NCI-H2227 (cell line): ENCODE measurements at regions not wholly inside any gene's neighbourhood (a gene's known extent, or its start where the extent isn't known, plus 50 kb on each side); places are given as distances from the start of the nearest gene placed in this dataset.
"Not testable (repeated sequence)": the region's sequence is repeated elsewhere in the genome, so short reads cannot be mapped to it uniquely, and the experiment has no call there.

ENCODE experiments used
- DNase-seq: peaks from one replicate; lab custom pipeline; 2025; ENCODE audit not compliant: unreplicated experiment; lab: John Stamatoyannopoulos, UW

DNA sequence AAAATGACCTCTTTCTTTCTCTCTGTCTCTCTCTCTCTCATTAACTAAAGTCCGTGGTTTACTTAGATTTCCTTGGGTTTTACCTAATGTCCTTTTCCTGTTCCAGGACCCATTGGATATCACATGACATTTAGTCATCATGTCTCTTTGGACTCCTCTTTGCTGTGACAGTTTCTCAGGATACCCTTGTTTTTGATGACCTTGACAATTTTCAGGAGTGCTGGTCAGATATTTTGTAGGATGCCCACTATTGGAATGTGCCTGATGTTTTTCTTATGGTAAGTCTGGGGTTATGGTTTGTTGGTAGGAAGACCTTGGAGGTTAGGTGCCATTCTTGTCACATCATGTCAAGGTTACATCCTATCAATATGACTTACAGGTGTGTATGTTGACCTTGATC lies 199.2 kb upstream of the HTR1E start:
- no peak for DNase-seq

DNA sequence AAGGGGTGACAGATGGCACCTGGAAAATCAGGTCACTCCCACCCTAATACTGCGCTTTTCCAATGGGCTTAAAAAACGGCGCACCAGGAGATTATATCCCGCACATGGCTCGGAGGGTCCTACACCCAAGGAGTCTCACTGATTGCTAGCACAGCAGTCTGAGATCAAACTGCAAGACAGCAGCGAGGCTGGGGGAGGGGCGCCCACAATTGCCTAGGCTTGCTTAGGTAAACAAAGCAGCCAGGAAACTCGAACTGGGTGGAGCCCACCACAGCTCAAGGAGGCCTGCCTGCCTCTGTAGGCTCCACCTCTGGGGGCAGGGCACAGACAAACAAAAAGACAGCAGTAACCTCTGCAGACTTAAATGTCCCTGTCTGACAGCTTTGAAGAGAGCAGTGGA lies 205.7 kb upstream of the HTR1E start:
- DNase-seq, result not testable (repeated sequence)

DNA sequence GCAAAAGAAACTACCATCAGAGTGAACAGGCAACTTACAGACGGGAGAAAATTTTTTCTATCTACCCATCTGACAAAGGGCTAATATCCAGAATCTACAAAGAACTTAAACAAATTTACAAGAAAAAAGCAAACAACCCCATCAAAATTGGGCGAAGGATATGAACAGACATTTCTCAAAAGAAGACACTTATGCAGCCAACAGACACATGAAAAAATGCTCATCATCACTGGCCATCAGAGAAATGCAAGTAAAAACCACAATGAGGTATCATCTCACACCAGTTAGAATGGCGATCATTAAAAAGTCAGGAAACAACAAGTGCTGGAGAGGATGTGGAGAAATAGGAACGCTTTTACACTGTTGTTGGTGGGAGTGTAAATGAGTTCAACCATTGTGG lies 206.6 kb upstream of the HTR1E start:
- DNase-seq, result not testable (repeated sequence)

DNA sequence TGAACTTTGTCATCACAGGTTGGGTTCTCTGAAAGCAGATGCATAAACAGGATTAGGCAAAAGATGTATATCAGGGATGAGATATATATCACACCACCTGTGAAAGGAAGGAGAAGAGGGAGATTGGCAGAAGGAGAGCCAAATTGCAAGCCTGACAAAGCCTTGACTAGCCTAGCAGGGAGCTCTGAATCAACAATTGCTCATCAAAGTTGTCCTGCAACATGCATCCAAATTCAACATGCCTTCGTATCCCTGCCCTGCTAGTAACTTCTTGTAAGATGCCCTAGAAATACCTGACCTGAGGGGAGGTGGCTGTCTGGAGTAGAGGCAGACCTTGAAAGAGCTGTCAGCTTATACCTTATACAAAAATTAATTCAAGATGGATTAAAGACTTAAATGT lies 207.1 kb upstream of the HTR1E start:
- DNase-seq, result no peak

DNA sequence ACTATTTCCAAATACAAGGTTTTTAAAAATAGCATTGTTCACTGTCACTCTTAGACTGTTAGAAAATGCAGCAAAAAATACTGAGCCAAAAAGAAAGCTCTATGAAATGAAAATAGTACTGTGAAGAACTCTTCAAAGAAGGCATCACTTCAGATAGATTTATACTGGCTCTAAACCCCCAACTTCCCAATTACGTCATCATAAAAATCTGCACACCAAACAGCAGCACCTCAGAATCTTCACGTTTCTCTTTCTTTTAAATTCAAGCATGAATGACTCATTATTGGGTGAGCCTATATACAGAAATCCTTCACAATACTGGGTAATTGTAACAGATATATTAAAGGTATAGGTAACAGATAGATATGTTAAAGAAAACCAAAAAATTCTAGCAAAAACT lies 208.4 kb upstream of the HTR1E start:
- DNase-seq, result no peak

DNA sequence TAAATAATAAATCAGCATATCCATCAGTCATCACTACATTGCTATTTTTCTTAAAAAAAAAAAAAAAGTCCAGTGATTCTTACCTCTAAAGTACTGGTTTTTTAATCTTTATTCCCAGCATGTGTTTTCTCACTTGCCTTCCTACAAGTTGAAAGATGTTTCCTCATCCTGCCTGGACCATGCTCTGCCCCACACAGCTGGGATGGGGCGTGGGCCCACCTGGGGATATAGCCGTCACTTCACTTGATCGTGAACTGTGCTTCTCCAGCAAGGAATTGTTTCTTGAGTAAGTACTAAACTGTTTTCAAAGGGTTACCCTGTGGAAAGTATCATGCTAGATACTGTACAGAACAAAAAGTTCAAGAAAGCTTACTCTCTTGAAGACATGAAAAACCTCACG lies 212.6 kb upstream of the HTR1E start:
- DNase-seq, result no peak

DNA sequence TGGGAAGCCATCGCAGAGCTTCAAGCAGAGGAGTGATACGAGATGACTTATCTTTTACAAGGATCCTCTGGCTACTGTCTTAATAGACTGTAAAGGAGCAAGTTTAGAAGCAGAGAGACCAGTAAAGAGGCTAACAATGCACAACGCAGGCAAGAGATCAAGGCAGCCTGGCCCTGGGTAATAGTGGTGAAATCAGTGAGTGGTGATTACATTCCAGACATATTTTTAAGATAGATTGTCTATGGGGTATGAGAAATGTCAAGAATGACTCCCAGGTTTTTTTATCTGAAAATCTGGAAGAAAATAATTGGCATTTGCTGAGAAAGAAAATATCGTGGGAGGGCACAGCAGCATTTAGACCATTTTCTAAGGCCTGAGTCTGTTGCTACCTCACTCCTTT lies 213.6 kb upstream of the HTR1E start:
- DNase-seq, result no peak

DNA sequence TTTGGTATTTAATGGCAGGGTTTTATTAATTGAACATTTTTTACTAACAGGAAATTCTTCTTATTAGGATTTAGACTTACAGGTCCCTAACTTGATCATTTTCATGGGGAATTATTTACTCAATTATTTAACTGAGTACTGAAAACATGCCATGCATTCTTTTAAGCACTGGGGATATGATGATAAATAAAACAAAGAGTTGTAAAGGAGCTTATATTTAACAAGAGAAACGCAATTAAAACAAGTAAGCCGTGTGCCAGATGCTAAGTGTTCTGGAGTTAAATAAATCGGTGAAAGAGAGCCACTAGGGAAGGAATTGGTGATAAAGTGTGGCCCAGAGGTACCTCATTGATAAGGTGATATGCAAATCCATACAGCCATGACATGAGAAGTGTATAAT lies 214.2 kb upstream of the HTR1E start:
- no peak for DNase-seq

DNA sequence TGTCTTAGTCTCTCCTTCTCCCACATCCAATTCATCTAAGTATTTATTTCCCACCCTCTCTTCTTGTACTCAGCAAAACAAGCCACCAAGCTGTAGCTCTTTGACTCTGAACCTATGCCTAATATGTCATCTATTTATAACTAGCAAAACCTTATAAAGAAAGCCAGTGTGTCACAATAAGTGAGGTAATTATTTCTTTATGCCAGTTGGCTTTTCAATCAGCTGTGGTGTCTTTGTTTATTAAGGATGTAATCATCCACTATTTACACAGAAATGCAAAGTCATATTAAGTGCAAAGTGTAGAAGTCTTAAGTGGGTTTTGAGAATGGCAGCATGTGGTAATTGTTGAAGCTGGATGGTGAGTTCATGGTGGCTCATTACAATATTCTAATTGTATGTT lies 215.2 kb upstream of the HTR1E start:
- no peak for DNase-seq

DNA sequence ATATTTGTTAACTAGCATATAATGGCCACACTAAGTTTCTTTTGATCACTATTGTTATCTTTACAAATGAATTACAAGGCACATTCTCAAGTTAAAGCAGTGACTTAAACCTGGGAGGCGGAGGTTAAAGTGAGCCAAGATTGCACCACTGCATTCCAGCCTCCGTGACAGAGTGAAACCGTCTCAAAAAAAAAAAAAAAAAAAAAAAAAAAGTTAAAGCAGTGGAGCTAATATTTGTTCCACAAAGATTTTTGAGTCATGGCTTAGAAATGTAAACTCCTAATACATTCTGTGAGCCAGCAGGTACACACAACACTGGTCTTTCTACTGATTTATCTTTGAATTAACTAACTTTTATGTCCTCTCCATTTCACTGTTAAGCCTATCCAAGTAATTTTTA lies 221.7 kb upstream of the HTR1E start:
- DNase-seq, result no peak

DNA sequence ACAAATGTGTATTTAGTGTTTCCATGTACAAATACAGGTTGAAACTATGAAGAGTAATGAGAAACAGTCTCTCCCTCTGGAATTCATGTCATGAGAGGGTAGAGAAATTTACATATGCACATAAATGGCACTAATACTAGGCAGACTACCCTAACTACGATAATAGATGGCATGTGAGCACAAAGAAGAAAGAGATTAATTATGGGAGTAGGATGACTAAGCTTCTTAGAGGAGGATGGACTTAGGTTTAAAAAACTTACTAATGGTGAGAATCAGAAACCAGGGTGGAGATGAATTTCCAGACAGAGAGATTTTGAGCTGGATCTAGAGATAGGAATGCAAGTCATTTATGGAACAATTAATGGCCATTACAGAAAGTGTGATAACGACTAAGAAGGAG lies 225.3 kb upstream of the HTR1E start:
- no peak for DNase-seq

DNA sequence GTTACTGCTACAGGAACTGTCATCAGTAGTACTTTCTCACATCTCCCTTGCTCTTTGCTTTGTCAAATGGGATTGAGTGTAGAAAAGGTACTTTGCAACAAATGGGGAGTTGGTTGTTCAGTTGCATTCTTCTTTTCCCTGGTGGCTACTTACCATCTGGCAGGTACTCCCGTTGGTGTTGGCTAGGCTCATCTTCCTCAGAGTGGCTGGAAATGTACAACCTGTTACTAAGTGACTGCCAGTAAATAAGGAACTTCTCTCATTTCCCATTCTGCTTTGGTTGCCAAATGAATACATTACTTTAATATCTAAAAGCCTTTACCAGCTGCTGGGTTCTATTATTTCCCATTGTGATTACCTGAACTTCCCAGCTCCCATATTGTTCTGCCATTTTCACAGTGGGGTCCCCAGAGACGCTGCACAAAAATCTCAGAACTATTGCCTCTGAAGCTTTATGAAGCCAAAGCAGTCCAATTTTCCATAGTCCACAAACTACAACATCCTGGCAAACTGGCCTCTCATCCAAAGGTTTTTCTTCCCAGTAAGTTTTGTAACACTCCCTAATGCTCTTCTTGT lies 229.7 kb upstream of the HTR1E start:
- no peak for DNase-seq

DNA sequence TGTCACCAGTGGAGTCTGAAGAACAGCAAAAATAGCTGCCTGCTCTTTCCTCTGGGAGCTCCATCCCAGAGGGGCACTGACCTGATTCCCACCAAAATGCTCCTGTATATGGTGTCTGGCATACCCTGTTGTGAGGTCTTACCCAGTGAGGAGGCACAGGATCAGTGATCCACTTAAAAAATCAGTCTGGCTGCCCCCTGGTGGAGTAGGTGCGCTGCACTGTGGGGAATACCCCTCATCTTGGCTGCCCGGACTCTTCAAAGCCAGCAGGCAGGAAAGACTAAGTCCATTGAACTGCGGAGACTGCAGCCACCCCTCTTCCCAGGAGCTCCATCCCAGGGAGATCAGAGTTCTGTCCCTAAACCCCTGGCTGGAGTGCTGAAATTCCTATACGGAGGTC lies 230.9 kb upstream of the HTR1E start:
- DNase-seq, result no peak

DNA sequence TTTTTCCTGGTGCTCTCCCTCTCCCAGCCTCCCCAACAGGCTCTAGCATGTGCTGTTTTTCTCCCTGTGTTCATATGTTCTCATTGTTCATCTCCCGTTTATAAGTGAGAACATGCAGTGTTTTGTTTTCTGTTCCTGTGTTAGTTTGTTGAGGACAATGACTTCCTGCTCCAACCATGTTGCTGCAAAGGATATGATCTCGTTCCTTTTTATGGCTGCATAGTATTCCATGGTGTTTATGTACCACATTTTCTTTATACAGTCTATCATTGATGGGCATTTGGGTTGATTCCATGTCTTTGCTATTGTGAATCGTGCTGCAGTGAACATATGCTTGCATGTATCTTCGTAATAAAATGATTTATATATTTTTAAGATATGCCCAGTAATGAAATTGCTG lies 236.1 kb upstream of the HTR1E start:
- not testable (repeated sequence) for DNase-seq

DNA sequence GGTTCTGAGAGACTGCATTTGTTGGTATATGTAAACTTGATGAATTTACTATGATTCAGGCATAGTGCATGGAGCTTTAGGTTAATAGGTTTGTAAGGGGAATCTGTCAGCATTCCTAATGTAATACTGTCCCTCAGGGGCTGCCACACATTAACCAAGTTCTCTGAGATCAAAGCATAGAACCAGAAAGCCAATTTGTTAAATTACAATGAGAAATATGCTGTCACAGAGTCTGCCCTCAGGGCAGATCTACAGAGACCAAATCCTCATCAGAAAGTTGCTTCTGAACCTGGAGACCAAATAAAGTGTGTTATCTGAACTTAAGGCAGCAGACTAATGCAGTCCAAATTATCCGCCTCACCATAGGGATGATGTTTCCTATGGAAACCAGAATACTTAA lies 250.8 kb upstream of the HTR1E start:
- DNase-seq, result no peak

DNA sequence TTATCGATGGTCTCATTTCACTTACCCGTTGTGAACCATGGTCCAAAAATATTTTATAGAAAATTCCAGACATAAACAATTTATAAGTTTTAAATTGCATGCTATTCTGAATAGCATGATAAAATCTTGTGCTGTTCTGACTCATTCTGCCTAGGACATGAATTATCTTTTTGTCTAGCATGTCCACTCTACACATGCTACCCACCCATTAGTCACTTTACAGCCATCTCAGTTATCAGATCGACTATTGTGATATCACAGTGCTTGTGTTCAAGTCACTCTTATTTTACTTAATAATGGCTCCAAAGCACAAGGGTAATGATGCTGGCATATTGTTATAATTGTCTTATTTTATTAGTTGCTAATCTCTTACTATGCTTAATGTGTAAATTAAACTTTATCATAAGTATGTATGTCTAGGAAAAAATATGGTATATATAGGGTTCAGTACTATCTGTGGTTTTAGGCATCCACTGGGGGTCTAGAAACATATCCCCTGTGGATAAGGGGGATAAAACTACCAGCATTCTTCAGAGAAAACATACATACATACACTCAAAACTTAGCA lies 252.0 kb upstream of the HTR1E start:
- DNase-seq, result no peak

DNA sequence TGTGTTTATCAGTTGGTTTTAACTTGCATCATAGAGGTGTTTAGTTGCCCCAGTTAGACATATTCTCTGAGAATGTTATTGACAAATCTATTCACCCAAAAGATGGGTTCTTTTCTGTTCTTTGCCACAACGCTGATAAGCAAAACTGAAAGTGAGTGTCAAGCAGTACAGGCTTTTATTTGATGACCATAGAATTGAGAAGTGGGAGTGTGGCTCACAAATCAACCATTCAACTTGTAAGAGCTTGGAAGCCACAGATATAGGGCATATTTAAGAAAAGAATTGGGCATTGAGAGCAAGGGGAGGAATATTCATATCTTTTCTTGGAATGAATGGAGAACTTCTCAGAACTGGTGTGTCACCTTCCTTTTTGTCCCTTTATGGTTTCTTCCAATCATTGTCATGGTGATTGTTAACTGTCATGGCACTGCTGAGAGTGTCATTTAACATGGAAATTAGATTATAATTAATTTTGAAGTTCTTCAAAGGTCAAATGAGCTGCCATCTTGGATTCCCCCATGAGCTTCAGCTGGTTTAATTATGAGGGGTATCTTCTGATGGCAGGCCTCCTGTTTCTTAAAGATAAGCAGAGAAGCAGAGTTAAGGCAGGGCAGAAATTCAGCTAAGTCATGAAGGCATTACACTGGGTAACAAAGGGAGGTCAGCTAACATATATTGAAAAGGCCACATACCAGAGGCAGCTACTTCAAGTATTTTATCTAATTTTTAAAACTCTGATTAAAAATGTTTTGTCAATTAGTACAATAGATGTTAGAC lies 254.0 kb upstream of the HTR1E start:
- DNase-seq, result no peak

DNA sequence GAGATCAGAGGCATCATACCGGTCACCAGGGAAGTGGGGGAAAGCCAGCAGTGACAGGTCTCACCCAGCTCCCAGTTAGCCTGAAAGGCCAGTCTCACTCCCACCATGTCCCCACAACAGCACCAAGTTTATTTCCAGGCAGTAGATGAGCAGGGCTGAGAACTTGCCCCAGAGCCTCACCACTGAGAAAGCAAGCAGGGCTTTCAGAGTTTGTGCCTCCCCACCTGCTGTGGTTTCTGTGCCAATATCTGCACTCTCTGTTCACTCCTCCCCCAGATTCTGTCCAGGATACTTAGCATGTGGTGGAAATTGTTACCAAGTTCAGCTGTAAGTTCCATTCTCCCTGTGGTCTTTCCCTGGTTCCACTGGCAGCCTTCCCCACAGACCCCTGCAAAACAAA lies 255.0 kb upstream of the HTR1E start:
- no peak for DNase-seq

DNA sequence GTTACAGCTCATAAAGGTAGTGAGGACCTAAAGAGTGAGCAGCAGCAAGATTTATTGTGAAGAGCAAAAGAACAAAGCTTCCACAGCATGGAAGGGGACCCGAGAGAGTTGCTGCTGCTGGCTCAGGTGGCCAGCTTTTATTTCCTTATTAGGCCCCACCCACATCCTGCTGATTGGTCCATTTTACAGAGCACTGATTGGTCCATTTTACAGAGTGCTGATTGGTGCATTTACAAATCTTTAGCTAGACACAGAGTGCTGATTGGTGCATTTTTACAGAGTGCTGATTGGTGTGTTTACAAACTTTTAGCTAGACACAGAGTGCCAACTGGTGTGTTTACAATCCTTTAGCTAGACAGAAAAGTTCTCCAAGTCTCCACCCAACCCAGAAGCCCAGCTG lies 256.2 kb upstream of the HTR1E start:
- DNase-seq, result not testable (repeated sequence)

DNA sequence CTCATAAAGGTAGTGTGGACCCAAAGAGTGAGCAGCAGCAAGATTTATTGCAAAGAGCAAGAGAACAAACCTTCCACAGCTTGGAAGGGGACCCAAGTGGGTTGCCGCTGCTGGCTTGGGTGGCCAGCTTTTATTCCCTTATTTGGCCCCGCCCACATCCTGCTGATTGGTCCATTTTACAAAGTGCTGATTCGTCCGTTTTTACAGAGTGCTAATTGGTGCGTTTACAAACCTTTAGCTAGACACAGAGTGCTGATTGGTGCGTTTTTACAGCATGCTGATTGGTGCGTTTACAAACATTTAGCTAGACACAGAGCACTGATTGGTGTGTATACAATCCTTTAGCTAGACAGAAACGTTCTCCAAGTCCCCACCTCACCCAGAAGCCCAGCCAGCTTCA lies 265.2 kb upstream of the HTR1E start:
- DNase-seq, result not testable (repeated sequence)

DNA sequence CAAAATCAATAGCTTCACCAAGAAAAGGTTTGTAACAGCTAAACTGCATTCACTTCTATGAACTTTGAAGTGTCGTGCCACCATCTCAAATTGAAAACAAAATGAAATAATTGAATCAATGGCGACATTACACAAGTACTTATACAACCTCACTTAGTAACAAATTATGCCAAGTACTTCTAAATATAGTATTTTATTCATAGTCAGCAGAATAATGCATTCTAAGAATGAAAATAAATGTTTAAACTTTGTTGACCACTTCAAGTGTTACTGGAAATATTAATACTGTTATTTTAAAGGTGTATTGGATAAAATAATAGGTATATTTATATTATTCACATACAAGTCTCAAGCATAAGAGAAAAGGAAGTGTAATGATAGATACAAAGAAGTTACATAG lies 280.1 kb upstream of the HTR1E start:
- no peak for DNase-seq

DNA sequence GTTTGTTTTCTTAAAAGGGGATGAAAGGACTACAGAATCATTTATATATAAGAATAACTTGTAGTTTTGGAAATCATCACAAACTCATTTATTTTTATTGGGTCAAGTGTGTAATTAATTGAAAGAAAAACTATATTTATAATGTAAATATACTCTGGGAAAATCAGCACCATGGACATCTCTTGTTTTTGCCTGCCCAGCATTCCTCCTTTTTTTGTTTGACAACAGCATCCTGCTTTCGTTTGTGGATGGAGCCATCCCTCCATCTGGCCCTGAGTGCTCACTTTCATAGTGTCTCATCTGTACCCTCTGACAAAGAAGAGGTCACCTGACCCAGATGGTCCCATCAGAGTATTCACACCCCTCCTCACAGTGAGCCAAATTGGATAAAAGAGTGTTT lies 308.2 kb upstream of the HTR1E start:
- no peak for DNase-seq

DNA sequence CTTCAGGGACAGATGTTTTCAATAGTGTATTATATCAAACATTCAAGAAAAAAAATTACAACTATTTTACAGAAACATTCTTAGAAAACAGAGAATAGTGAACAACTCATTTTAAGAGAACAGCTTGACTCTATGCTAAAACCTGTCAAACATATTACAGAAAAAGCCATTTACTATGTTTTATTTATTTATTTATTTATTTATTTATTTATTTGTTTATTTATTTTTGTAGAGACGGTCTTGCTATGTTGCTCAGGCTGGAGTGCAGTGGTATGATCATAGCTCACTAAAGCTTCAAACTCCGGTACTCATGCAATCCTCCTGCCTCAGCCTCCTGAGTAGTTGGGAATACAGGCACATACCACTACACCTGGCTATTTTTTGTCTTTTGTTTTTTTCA lies 317.9 kb upstream of the HTR1E start:
- DNase-seq, result no peak
